ENCODE measurements at regions not wholly inside any gene's neighbourhood (a gene's known extent, or its start where the extent isn't known, plus 50 kb on each side); places are given as distances from the start of the nearest gene placed in this dataset.

DNA sequence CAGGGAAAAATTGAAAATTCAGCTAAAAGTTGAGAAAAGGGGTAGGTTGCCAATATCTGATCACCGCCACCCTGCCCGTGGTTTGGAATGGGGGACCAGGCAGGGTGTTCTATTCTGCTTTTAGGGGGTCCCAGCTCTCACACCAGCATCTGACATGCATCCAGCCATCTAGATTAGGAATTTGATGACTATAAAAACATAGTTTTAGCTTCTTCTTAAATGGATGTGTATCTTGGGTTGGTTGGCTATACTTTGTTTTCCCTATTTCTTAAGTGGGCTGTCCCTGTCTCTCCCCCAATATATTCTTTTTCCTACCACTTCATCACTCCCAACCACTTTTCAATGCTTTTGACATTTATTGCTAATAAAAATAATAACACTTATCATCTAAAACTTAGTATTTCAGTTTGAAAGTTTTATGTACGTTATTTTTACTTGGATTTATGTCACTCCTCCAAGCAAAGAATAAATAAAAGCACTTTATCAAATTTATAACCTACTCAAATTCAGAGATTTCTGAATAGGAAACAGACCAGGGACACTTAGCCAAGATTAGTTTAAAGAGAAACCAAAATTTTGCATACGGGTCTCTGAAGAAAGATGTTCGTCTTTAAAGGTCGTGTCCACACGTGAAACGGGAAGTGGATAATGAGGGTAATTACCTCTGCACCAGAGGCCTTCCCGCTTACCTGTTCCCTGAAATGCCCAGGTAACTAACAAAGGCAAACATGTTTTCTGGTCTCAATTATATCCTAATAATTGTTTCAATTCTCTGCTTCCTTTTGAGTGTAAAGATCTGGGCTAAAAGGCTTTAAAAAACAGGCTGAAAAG, 233.2 kb upstream of the AUTS2 start:
- H2AFZ ChIP-seq (ENCODE audit: low read depth), result no peak overlapping the region
- H3K4me3 ChIP-seq (IDR thresholded peaks at IDR 0.05; ENCODE audit: insufficient read depth, low read depth, low read length), result no peak overlapping the region
- no peaks in the 10 kb centered on the region for H3K27me3 ChIP-seq (ENCODE audit: insufficient read depth, low read depth)
- TF ChIP-seq, protein P1, sequence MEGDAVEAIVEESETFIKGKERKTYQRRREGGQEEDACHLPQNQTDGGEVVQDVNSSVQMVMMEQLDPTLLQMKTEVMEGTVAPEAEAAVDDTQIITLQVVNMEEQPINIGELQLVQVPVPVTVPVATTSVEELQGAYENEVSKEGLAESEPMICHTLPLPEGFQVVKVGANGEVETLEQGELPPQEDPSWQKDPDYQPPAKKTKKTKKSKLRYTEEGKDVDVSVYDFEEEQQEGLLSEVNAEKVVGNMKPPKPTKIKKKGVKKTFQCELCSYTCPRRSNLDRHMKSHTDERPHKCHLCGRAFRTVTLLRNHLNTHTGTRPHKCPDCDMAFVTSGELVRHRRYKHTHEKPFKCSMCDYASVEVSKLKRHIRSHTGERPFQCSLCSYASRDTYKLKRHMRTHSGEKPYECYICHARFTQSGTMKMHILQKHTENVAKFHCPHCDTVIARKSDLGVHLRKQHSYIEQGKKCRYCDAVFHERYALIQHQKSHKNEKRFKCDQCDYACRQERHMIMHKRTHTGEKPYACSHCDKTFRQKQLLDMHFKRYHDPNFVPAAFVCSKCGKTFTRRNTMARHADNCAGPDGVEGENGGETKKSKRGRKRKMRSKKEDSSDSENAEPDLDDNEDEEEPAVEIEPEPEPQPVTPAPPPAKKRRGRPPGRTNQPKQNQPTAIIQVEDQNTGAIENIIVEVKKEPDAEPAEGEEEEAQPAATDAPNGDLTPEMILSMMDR (conservative IDR thresholded peaks at IDR 0.05; ENCODE audit: low read depth, low read length), result no peak
- H3K27ac ChIP-seq, result no peak overlapping the region
- H3K79me2 ChIP-seq (ENCODE audit: insufficient read depth, low read depth), result no peaks in the 10 kb centered on the region
- no peaks in the 10 kb centered on the region for H3K4me1 ChIP-seq (ENCODE audit: low read depth, poor library complexity, severe bottlenecking)
- H3K9ac ChIP-seq, result no peak overlapping the region
- no peaks in the 10 kb centered on the region for H4K20me1 ChIP-seq (ENCODE audit: insufficient read depth)
- no peak overlapping the region for H3K4me2 ChIP-seq
- no peaks in the 10 kb centered on the region for H3K36me3 ChIP-seq (ENCODE audit: insufficient read depth)

DNA sequence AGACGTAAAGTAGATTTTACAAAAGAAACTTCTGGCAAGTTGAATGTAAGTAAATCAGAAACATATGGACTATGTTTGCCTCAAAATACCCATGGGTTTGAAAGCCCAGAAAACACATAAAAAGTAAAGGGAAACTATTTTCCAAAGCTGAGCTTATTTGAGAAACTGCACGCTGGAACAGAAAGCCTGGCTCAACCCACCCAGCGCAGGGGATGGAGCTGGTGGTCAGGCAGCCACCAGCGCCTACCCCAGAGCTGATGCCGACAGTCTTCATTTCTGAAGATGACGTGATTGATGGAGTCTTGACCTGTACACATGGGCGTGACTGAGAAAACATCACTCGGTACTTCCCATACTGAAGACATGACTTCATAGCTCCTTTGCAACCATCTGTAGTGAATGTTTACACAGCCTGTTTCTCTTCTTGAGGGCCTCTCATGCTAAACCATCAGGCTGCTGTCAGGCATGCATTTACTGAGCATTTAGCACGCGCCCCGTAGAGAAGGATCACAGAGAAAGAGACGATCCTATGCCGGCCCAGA, 232.6 kb upstream of the AUTS2 start:
- H2AFZ ChIP-seq (ENCODE audit: low read depth), result no peak overlapping the region
- H3K4me2 ChIP-seq, result no peak overlapping the region
- TF ChIP-seq, protein P1 (conservative IDR thresholded peaks at IDR 0.05; ENCODE audit: low read depth, low read length), result no peak
- no peaks in the 10 kb centered on the region for H3K79me2 ChIP-seq (ENCODE audit: insufficient read depth, low read depth)
- H3K27me3 ChIP-seq (ENCODE audit: insufficient read depth, low read depth), result no peaks in the 10 kb centered on the region
- no peaks in the 10 kb centered on the region for H3K36me3 ChIP-seq (ENCODE audit: insufficient read depth)
- H3K9ac ChIP-seq, result no peak overlapping the region
- H3K4me3 ChIP-seq (IDR thresholded peaks at IDR 0.05; ENCODE audit: insufficient read depth, low read depth, low read length), result no peak overlapping the region
- no peaks in the 10 kb centered on the region for H3K4me1 ChIP-seq (ENCODE audit: low read depth, poor library complexity, severe bottlenecking)
- H4K20me1 ChIP-seq (ENCODE audit: insufficient read depth), result no peaks in the 10 kb centered on the region
- H3K27ac ChIP-seq, result no peak overlapping the region

DNA sequence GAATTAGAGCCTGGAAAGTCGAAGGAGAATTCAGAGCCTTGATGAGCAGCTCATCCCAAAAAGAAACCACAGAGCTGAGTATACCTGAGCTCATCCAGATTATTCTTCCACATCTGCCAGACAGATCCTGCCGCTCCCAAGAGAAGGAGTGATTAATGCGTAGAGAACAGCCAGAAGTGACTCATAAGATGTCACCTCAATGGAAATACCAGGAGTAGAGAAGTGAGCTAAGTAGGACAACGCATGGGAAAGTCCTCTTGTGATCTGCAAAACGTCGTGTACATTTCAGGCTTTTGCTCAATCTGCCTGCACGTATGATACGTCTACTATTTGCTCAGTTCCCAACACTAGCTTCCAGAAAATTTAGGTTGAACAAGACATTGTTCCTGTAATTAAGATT, 230.5 kb upstream of the AUTS2 start:
- Histone ChIP-seq H3K36me3 (ENCODE audit: insufficient read depth) (no peaks in the 10 kb centered on the region), H3K9ac (no peak overlapping the region), H2AFZ (ENCODE audit: low read depth) (no peak overlapping the region), H3K27ac (no peak overlapping the region), H4K20me1 (ENCODE audit: insufficient read depth) (no peaks in the 10 kb centered on the region), H3K4me3 (IDR thresholded peaks at IDR 0.05; ENCODE audit: insufficient read depth, low read depth, low read length) (no peak overlapping the region), H3K27me3 (ENCODE audit: insufficient read depth, low read depth) (no peaks in the 10 kb centered on the region), H3K4me2 (no peak overlapping the region), H3K79me2 (ENCODE audit: insufficient read depth, low read depth) (no peaks in the 10 kb centered on the region), H3K4me1 (ENCODE audit: low read depth, poor library complexity, severe bottlenecking) (no peaks in the 10 kb centered on the region)
- TF ChIP-seq, protein P1 (conservative IDR thresholded peaks at IDR 0.05; ENCODE audit: low read depth, low read length), result no peak

DNA sequence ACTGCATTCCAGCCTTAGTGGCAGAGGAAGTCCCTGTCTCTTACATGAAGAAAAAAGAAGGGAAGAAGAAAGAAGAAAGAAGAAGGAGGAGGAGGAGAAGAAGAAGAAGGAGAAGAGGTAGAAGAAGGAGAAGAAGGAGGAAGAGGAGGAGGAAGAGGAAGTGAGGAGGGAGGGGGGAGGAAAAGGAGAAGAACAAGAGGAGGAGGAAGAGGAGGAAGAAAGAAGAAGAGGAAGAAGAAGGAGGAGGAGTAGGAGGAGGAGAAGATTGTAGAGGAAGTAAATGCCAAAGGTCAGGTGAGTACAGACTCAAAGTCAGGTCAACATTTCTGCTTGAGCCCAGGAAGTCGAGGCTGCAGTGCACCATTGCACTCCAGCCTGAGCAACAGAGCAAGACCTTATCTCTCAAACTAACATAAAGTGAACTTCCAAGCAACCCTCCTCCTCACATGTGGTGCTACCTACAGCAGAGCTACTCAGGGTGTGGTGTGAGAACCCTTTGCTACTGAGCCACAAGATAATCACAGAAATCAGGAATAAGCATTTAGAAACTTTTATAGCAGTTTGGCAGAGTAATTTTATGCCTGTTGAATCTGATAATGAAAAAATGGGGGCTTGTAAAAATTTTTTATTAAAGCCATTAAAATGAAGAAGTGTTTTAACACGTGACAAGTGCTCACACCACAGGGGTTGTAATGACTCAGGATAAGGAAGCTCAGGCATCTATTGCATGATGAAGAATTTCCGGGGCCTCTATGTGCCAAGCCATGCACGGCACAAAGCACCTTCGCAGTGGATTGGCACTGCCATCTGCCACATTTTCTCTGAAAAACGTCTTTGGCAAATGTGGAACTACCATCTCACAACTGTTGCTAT, 224.9 kb upstream of the AUTS2 start:
- Histone ChIP-seq H4K20me1 (ENCODE audit: insufficient read depth) (no peaks in the 10 kb centered on the region), H3K9ac (no peak overlapping the region), H2AFZ (ENCODE audit: low read depth) (no peak overlapping the region), H3K79me2 (ENCODE audit: insufficient read depth, low read depth) (no peaks in the 10 kb centered on the region), H3K4me2 (no peak overlapping the region), H3K4me1 (ENCODE audit: low read depth, poor library complexity, severe bottlenecking) (no peaks in the 10 kb centered on the region), H3K27ac (no peak overlapping the region), H3K36me3 (ENCODE audit: insufficient read depth) (no peaks in the 10 kb centered on the region), H3K4me3 (IDR thresholded peaks at IDR 0.05; ENCODE audit: insufficient read depth, low read depth, low read length) (no peak overlapping the region), H3K27me3 (ENCODE audit: insufficient read depth, low read depth) (no peaks in the 10 kb centered on the region)
- TF ChIP-seq, protein P1 (conservative IDR thresholded peaks at IDR 0.05; ENCODE audit: low read depth, low read length), result no peak
